SKM-1 treated with dmso at 0.1 percent for 144 hours (cell line): ENCODE measurements at regions not wholly inside any gene's neighbourhood (a gene's known extent, or its start where the extent isn't known, plus 50 kb on each side); places are given as distances from the start of the nearest gene placed in this dataset.
A peak's percentile ranks its signal among the peaks of the same experiment; 100 is the strongest.
"Not testable (repeated sequence)": the region's sequence is repeated elsewhere in the genome, so short reads cannot be mapped to it uniquely, and the experiment has no call there.

ENCODE experiments used
- DNase-seq: peaks from one replicate; lab custom pipeline; 2025; ENCODE audit not compliant: unreplicated experiment; lab: John Stamatoyannopoulos, UW

DNA sequence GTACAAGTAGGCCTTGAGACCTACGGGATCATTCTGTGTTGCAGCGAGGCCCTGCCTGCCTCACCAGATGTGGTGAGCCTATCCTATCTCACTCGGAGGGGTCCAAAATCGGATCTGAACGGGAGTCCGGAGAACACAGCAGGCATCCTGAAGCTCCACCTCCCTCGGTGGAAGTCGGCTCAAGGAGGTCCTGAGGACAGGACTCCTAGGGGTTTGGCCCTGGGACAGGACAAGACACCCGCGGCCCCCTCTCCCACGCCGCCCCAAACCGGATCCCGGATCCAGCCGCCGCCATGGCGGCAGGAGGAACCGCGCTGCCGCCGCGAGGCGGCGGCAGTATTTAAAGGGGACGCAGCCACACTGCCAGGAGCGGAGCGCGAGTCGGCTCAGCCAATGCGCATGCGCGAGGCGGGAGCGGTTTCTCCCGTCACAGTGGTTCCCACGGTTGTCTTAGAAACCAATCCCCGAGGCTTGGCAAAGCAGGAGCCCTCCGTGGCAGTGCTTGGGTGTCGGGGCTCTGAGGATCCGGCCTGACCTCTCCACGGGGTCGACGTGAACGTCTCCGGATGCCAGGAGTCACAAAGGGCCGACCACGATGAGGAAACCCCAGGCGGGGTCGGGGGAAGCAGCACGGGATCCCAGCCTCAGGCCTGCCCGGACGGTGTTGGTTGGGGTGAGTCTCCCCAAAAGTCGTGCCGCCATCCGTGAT lies 454.6 kb upstream of the ZNG1F start:
- DNase-seq = peak; percentile 2

DNA sequence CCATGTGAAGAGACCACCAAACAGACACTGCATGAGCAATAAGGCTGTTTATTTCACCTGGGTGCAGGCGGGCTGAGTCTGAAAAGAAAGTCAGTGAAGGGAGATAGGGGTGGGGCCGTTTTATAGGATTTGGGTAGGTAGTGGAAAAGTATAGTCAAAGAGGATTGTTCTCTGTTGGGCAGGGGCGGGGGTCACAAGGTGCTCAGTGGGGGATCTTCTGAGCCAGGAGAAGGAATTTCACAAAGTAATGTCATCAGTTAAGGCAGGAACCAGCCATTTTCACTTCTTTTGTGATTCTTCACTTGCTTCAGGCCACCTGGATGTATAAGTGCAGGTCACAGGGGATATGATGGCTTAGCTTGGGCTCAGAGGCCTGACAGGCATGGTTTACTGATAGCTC lies 444.6 kb upstream of the ZNG1F start:
- DNase-seq = not testable (repeated sequence)

DNA sequence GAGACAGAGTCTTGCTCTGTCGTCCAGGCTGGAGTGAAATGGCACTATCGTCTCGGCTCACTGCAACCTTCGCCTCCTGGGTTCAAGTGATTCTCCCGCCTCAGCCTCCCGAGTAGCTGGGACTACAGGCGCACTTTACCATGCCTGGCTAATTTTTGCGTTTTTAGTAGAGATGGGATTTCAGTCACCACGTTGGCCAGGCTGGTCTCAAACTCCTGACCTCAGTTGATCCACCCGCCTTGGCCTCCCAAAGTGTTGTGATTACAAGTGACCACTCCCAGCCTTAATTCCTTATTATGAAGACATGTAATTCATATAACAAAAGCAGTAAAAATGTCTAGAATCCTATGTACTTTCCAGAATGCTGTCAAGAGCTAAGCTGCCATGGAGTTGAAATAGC lies 434.5 kb upstream of the ZNG1F start:
- not testable (repeated sequence) for DNase-seq

DNA sequence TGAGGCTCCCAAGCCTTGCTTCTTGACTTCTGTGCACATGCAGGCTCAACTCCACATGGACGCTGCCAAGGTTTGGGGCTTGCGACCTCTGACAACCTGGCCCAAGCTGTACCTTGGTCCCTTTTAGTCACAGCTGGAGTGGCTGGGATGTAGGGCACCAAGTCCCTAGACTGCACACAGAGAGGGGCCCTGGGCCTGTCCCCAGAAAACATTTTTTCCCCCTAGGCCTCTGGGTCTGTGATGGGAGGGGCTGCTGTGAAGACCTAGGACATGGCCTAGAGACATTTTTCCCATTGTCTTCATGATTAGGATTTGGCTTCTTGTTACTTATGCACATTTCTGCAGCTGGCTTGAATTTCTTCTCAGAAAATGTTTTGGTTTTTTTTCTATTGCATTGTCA lies 430.1 kb upstream of the ZNG1F start:
- not testable (repeated sequence) for DNase-seq

DNA sequence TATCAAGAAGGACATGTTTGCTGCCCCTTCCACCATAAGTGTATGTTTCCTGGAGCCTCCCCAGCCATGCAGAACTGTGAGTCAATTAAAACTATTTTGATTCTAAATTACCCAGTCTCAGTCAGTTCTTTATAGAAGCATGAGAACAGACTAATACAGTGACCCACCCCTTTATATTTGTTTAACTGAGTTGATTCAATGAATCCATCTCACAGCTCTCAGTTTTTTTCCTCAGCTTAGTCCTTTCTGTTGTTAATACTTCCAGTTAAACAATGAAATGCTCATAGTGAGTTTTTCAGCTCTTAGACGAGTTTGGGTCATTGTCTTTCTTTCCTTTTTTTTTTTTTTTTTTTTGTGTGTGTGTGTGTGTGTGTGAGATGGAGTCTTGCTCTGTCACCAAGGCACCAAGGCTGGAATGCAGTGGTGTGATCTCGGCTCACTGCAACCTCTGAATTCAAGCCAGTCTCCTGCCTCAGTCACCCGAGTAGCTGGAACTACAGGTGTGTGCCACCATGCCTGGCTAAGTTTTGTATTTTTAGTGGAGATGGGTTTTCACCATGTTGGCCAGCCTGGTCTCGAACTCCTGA lies 417.9 kb upstream of the ZNG1F start:
- DNase-seq = not testable (repeated sequence)

DNA sequence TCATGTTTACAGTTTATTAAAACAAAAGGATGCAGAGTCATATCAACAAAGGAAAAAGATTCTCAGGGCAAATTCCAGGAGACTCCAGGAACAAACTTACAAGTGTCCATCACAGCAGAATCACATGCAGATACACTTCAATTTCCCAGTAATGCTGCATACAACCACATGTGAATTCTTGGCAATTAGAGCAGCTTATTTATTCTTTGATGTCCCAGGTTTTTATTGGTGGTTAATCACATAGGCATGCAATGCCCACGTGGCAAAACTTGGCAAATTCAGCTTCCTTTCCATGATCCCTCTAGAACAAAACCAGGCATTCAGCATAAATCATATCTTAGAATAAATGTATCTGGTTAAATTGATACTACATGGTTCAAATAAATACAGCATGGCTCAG lies 376.5 kb upstream of the ZNG1F start:
- DNase-seq = not testable (repeated sequence)
